BE2C (cell line): ENCODE measurements at regions not wholly inside any gene's neighbourhood (a gene's known extent, or its start where the extent isn't known, plus 50 kb on each side); places are given as distances from the start of the nearest gene placed in this dataset.

Experiments used
- DNase-seq: peaks from one replicate; pipeline ENCODE4 v3.0.0-alpha.2; 2020
- H3K27me3 ChIP-seq: fragments of 250-450 bp; sonication (Bioruptor Pico); 2 replicates; pipeline ENCODE4 v1.5.1; 2020; ENCODE audit warnings: mild to moderate bottlenecking
- H3K36me3 ChIP-seq: fragments of 250-450 bp; sonication (Bioruptor Pico); 2 replicates; pipeline ENCODE4 v1.5.1; 2020; ENCODE audit warnings: mild to moderate bottlenecking
- H3K4me1 ChIP-seq: fragments of 250-450 bp; sonication (Bioruptor Pico); 2 replicates; pipeline ENCODE4 v1.5.1; 2020
- H3K4me3 ChIP-seq: 2 replicates; pipeline ENCODE4 v1.5.1; 2011; ENCODE audit warnings: low read depth, low read length
- H3K9me3 ChIP-seq: fragments of 250-450 bp; sonication (Bioruptor Pico); 2 replicates; pipeline ENCODE4 v1.5.1; 2020
- CTCF ChIP-seq: IDR thresholded peaks from 2 replicates; pipeline ENCODE4 v1.5.1; 2012; ENCODE audit warnings: mild to moderate bottlenecking, low read depth, low read length

GRCh38 chr1:234753979-234754378, 144.0 kb upstream of the IRF2BP2 start:
- DNase-seq = no peak
- Histone ChIP-seq H3K9me3 (no peaks in the 10 kb centered on the region), H3K4me3 (no peak overlapping the region), H3K36me3 (no peaks in the 10 kb centered on the region), H3K27me3 (no peaks in the 10 kb centered on the region), H3K4me1 (peaks cover 18% of the 10 kb centered on the region)
- TF ChIP-seq CTCF = no peak

- no peak for DNase-seq
- Histone ChIP-seq H3K9me3 (no peaks in the 10 kb centered on the region), H3K36me3 (no peaks in the 10 kb centered on the region), H3K27me3 (no peaks in the 10 kb centered on the region), H3K4me1 (peaks cover 28% of the 10 kb centered on the region), H3K4me3 (no peak overlapping the region)
- TF ChIP-seq CTCF = no peak
Measured at GRCh38 chr1:234752927-234753326, 142.9 kb upstream of the IRF2BP2 start.

GRCh38 chr1:234751678-234752077, 141.7 kb upstream of the IRF2BP2 start:
- Histone ChIP-seq H3K4me1 (peaks cover 38% of the 10 kb centered on the region), H3K27me3 (no peaks in the 10 kb centered on the region)
- TF ChIP-seq CTCF = no peak

GRCh38 chr1:234750922-234751627, 141.1 kb upstream of the IRF2BP2 start:
- peaks cover 43% of the 10 kb centered on the region for H3K4me1 ChIP-seq
- no peaks in the 10 kb centered on the region for H3K9me3 ChIP-seq
- no peaks in the 10 kb centered on the region for H3K36me3 ChIP-seq
- no peak for DNase-seq
- H3K4me3 ChIP-seq = no peak overlapping the region
- H3K27me3 ChIP-seq = no peaks in the 10 kb centered on the region
- TF ChIP-seq CTCF = no peak

More at GRCh38 chr1:234751678-234752077, 141.7 kb upstream of the IRF2BP2 start:
- Histone ChIP-seq H3K36me3 (no peaks in the 10 kb centered on the region), H3K4me3 (no peak overlapping the region), H3K9me3 (no peaks in the 10 kb centered on the region)
- no peak for DNase-seq

- TF ChIP-seq CTCF = no peak
- no peak for DNase-seq
- Histone ChIP-seq H3K4me1 (peaks cover 51% of the 10 kb centered on the region), H3K36me3 (no peaks in the 10 kb centered on the region), H3K4me3 (no peak overlapping the region), H3K9me3 (no peaks in the 10 kb centered on the region), H3K27me3 (no peaks in the 10 kb centered on the region)
Measured at GRCh38 chr1:234748713-234749112, 138.7 kb upstream of the IRF2BP2 start.

- Histone ChIP-seq H3K36me3 (no peaks in the 10 kb centered on the region), H3K4me3 (no peak overlapping the region), H3K27me3 (no peaks in the 10 kb centered on the region), H3K4me1 (peaks cover 55% of the 10 kb centered on the region), H3K9me3 (no peaks in the 10 kb centered on the region)
- DNase-seq = no peak
- TF ChIP-seq CTCF = no peak
Measured at GRCh38 chr1:234748066-234748465, 138.1 kb upstream of the IRF2BP2 start.
